ENCODE measurements at regions not wholly inside any gene's neighbourhood (a gene's known extent, or its start where the extent isn't known, plus 50 kb on each side); places are given as distances from the start of the nearest gene placed in this dataset.
"Not testable (repeated sequence)": the region's sequence is repeated elsewhere in the genome, so short reads cannot be mapped to it uniquely, and the experiment has no call there.

- no peak for DNase-seq
Observed at GRCh38 chr9:88278036-88278435, 110.2 kb upstream of the SPIN1 start.

- DNase-seq = no peak
Observed at GRCh38 chr9:88274078-88274477, 114.2 kb upstream of the SPIN1 start.

- no peak for DNase-seq
Observed at GRCh38 chr9:88272986-88273385, 115.3 kb upstream of the SPIN1 start.

GRCh38 chr9:88270413-88270812 is 117.8 kb upstream of the SPIN1 start:
- DNase-seq = no peak

GRCh38 chr9:88268886-88269285 is 119.4 kb upstream of the SPIN1 start:
- no peak for DNase-seq

- DNase-seq = no peak
Observed at GRCh38 chr9:88267283-88267682, 121.0 kb upstream of the SPIN1 start.

GRCh38 chr9:88266416-88266815 is 121.8 kb upstream of the SPIN1 start:
- DNase-seq = no peak

- no peak for DNase-seq
Observed at GRCh38 chr9:88259001-88259400, 120.7 kb upstream of the SPATA31C2 start.

DNA sequence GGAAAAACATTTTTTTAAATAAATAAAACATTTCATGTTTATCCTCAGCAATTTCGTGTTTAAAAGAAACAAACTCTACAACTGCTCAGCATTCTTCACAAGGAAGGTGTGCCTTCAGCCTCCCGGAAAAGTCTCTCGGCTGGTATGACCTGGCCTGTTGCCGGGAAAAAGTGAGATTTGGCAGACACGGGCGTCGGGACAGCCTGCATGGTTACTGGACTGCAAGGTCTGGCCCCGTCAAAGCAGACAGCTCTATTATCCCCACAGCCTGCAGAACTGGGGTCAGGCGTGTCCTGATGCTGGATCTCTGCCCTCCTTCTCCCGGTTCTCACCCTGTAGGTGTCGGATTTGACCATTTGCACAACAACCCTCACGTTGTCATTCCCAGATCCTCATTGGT is 120.3 kb upstream of the SPATA31C2 start:
- DNase-seq = no peak

DNA sequence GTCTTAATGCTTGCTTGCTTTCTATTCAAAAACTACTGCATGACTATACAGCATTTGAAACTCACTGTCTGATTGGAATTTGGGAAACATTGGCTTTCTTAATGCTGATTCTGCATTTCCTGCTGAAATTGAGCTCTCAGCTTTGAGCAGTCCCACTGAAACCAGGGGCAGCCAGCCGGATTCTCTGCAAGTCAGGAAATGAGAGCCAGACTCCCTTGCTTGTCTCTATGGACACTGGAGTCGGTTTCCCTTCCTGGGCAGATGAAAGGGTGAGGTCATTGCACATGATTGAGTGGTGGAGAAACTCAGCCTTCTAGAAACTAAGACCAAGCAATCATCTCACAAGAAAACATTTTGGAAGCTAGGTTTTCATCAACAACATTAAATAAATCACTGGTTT is 119.7 kb upstream of the SPATA31C2 start:
- no peak for DNase-seq

DNA sequence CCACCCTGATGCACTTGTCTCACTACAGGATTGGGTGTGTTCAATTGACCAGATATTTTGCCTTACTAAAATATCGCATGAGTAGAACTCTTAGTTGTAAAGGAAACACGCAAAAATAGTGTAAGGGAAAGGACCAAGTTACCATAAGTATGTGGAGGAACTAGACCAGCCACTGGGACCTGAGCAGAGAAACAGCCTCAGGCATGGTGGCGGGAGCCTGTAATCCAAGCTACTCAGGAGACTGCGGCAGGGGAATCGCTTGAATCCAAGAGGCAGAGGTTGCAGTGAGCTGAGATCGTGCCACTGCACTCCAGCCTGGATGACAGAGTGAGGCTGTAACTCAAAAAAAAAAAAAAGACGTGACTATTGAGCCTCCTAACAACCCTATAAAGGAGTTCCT is 117.9 kb upstream of the SPATA31C2 start:
- no peak for DNase-seq

DNA sequence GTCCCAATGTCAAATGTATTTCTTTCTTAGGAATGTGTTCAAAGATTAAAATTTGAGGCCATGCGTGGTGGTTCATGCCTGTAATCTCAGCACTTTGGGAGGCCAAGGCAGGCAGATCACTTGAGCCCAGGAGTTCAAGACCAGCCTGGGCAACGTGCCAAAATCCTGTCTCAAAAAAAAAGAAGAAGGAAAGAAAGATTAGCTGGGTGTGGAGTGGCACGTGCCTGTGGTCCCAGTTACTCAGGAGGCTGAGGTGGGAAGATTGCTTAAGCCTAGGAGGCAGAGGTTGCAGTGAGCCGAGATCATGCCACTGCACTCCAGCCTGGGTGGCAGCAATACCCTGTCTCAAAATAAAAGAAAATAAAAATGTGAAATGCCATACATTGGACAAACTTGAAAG is 117.5 kb upstream of the SPATA31C2 start:
- not testable (repeated sequence) for DNase-seq

DNA sequence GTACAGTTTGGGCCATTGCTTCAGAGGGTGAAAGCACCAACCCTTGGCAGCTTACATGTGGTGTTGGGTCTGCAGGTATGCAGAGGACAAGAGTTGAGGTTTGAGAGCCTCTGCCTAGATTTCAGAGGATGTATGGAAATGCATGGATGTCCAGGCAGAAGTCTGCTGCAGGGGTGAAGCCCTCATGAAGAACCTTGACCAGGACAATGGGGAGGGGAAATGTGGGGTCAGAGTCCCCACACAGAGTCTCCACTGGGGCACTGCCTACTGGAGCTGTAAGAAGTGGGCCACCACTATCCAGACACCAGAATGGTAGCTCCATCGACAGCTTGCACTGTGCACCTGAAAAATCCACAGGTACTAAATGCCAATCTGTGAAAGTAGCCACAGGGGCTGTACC is 113.6 kb upstream of the SPATA31C2 start:
- DNase-seq = no peak

DNA sequence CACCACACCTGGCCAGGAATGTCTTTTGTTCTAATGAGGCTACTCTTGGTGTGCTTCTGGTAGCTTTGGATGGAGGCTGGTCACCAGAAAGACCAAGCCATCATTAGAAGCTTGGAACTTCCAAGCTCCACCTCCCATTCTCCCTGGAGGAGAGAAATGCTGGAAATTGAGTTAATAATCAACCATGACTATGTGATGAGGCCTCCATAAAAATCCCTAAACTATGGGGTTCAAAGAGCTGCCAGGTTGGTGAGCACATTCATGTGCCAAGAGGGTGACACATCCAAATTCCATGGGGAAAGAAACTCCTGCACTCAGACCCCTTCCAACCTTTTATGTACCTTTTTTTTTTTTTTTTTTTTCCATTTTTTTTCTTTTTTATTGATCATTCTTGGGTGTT is 105.5 kb upstream of the SPATA31C2 start:
- no peak for DNase-seq

DNA sequence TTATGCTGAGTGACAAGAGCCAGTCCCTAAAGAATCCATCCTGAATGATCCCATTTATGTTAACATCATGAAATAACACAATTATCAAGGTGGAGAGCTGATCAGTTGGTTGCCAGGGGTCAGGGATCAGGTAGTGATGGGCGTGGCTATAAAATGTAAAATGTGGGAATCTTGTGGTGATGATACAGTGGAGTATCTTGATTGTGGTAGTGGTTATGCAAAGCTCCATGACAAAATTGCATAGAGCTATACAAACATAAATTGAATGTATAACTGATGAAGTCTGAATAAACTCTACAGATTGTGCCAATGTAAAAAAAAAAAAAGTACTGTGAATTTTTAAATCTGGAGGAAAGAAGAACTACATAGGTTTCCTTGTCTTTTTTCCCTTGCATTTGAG is 104.6 kb upstream of the SPATA31C2 start:
- no peak for DNase-seq

GRCh38 chr9:88237991-88238571 is 99.8 kb upstream of the SPATA31C2 start:
- DNase-seq = no peak

GRCh38 chr9:88237479-88237961 is 99.2 kb upstream of the SPATA31C2 start:
- DNase-seq = no peak

DNA sequence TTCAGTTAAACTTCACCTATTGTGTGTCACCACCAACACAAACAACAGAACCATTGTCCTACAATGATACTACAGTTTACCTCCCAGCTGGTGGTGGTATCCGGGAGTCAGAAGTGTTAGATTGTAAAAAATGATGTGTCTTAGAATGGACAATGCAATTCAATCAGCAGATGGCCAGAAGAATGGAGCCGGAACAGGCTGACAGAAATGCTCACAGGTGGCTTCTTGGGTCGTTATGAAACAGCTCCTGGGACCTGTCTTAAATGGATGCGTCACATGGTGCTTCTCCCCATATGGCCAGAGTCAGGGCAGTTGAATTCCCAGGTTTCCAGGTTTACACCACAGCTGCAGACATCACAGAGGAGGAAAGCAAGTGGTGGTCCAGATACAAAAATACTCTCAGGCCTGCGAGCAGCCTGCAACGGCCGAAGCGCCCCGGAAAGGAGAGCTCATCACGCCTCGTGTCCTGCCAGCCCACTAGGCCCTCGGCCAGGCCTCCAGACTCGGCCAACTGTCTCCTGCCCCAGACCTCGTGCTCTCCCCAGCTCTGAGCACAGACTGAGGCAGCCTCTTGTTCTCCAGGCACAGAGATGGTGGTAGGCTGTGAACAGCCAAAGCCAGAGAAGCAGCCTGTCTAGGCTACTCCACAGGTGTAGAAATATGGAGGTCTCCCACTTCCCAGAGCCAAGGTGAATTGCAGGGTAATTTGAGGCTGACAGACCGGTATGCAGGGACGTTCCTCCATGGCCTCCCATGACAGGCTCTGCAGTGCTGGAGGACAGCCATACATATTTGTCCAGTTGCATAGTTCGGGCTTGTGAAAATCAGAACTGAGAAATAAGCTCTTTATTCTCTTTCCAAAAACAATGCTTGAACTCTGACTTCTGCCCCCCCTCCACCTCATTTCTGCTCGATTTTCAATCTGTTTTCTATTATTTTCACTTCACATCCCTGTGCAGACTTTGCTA is 98.5 kb upstream of the SPATA31C2 start:
- no peak for DNase-seq

- no peak for DNase-seq
Observed at GRCh38 chr9:88235615-88236014, 97.3 kb upstream of the SPATA31C2 start.

- DNase-seq = no peak
Observed at GRCh38 chr9:88234114-88234513, 95.8 kb upstream of the SPATA31C2 start.

- no peak for DNase-seq
Observed at GRCh38 chr9:88233091-88233490, 94.8 kb upstream of the SPATA31C2 start.

- no peak for DNase-seq
Observed at GRCh38 chr9:88230612-88231011, 92.3 kb upstream of the SPATA31C2 start.

DNA sequence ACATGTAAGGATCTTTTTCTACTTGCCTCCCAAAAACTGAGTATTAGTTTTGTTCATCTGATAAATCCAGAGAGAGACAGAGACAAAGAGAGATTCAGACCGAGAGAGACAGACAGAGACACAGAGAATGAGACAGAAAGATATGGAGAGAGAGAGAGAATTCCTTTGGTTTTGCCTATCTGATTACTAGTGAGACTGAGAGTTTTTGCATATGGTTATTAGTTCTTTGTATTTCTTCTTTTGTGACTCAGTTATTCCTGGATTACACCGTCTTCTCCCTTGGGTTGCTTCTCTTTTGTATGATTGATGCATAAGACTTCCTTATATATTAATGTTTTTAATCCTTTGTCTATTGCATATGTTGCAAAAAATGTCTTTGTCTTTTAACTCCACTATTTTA is 91.2 kb upstream of the SPATA31C2 start:
- DNase-seq = no peak

GRCh38 chr9:88224938-88225337 is 86.7 kb upstream of the SPATA31C2 start:
- no peak for DNase-seq

Data from SIG-M5 (cell line).